HG03025 (cell line): ENCODE measurements at regions not wholly inside any gene's neighbourhood (a gene's known extent, or its start where the extent isn't known, plus 50 kb on each side); places are given as distances from the start of the nearest gene placed in this dataset.

ENCODE experiments used
- ATAC-seq: cut with Tn5 transposase; IDR thresholded peaks from one replicate; pipeline ENCODE4 v1.9.1; 2021; ENCODE audit warnings: mild to moderate bottlenecking, moderate library complexity; ENCODE audit not compliant: unreplicated experiment, low FRiP score

GRCh38 chr10:76667408-76668370, 969.9 kb downstream of the KCNMA1 start:
- no peak for ATAC-seq

GRCh38 chr10:76666891-76667290, 970.7 kb downstream of the KCNMA1 start:
- ATAC-seq, result no peak

GRCh38 chr10:76665029-76665428, 972.6 kb downstream of the KCNMA1 start:
- ATAC-seq, result no peak

GRCh38 chr10:76657337-76658012, 980.1 kb downstream of the KCNMA1 start:
- peak; percentile 63 for ATAC-seq

GRCh38 chr10:76651154-76651553, 986.5 kb downstream of the KCNMA1 start:
- ATAC-seq, result no peak

- no peak for ATAC-seq
Observed at GRCh38 chr10:76649723-76650127, 987.9 kb downstream of the KCNMA1 start.

- ATAC-seq, result no peak
Observed at GRCh38 chr10:76649254-76649653, 988.4 kb downstream of the KCNMA1 start.

- ATAC-seq, result no peak
Observed at GRCh38 chr10:76647301-76647700, 990.3 kb downstream of the KCNMA1 start.

- no peak for ATAC-seq
Observed at GRCh38 chr10:76645341-76645740, 992.3 kb downstream of the KCNMA1 start.

GRCh38 chr10:76644476-76644875, 993.1 kb downstream of the KCNMA1 start:
- no peak for ATAC-seq

- no peak for ATAC-seq
Observed at GRCh38 chr10:76643511-76643911, 994.1 kb downstream of the KCNMA1 start.

- no peak for ATAC-seq
Observed at GRCh38 chr10:76642358-76642757, 995.2 kb downstream of the KCNMA1 start.

GRCh38 chr10:76641215-76641614, 996.4 kb downstream of the KCNMA1 start:
- no peak for ATAC-seq

GRCh38 chr10:76640806-76641205, 996.8 kb downstream of the KCNMA1 start:
- ATAC-seq, result no peak

- no peak for ATAC-seq
Observed at GRCh38 chr10:76632767-76633051, 1004.9 kb downstream of the KCNMA1 start.

- no peak for ATAC-seq
Observed at GRCh38 chr10:76631884-76632766, 1005.5 kb downstream of the KCNMA1 start.

GRCh38 chr10:76631036-76631670, 1006.5 kb downstream of the KCNMA1 start:
- no peak for ATAC-seq

GRCh38 chr10:76628801-76629200, 1008.8 kb downstream of the KCNMA1 start:
- no peak for ATAC-seq

- ATAC-seq, result no peak
Observed at GRCh38 chr10:76626386-76626785, 1011.2 kb downstream of the KCNMA1 start.

GRCh38 chr10:76624470-76624869, 1013.1 kb downstream of the KCNMA1 start:
- ATAC-seq, result peak; percentile 95
